Hematopoietic multipotent progenitor cell treated with erythropoietin and hydrocortisone succinate and interleukin-3 and kit ligand, for 15 days (in vitro differentiated cells): ENCODE measurements at regions not wholly inside any gene's neighbourhood (a gene's known extent, or its start where the extent isn't known, plus 50 kb on each side); places are given as distances from the start of the nearest gene placed in this dataset.
"Not testable (repeated sequence)": the region's sequence is repeated elsewhere in the genome, so short reads cannot be mapped to it uniquely, and the experiment has no call there.

Source experiments
- DNase-seq: peaks from one replicate; pipeline ENCODE4 v3.0.0-alpha.2; 2015; ENCODE audit warnings: low spot score

DNA sequence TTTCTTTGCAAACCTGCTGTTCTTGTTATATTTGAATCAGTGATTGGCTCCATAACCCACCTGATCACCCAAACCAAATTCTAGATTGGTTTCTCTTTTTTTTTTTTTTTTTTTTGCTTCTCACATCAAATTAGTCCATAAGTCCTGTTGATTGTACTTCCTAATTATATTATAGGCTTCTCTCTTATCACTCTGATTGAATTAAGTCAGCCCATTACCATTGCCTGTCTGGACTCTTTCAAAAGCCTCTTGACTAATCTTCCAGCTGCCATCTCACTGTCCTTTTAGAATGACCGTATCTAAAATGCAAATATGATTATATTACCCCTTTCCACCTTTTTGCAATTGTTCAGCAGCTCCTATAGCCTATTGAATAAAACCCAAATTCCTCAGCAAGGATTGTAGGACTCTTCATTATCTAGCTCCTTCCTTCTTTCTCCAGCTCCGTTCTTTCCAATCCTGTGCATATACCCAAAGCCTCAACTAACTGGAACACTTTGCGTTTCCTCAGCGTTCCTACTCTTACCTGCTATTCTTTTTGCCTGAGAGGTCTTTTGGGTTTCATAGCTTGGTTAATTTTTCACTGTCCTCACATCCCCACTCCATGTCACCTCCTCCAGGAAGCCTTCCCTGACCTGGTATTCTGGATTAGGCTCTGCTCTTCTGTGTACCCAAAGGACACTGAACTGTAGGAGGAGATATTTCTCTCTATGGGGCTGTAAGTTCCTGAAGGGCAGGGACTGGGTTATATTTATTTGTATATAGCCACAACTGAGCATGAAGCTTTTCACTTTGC, 423.3 kb downstream of the TMEM135 start:
- no peak for DNase-seq

DNA sequence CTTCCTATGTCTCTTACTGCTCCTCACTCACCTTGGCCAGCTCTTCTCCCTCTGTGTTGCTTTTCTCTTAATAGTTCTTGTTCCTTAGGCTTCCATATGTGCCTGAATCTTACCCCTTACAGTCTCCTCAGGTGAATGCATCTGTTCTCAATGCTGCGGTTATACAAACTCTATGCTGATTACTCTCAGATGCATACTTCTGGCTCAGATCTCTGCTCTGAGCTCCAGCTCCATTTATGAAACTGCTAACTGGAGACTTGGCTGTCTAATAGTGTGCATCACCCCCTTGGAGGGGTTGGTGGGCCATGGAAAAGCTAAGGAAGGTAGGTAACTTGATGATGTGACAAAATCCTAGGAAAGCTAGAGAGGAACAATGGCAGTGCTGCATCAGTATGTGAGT, 422.5 kb downstream of the TMEM135 start:
- DNase-seq: no peak

DNA sequence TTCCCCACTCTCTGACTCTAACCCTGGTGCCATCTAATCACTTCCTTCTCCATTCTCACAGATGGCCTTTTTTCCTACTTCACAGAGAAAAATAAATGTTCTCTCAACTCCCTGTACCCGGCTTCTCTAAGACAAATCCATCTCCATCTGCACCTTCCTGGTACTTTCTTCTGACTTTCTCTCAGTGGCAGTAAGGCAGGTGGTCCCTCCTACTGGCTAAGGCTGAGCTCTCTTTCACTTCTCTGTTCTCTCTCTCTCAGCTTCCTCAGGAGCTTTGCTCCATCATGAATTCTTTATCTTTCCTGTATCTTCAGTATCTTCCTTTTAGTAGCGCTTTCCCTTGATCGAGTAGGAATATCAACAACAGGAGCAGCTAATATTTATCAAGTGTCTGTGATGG, 421.6 kb downstream of the TMEM135 start:
- no peak for DNase-seq

DNA sequence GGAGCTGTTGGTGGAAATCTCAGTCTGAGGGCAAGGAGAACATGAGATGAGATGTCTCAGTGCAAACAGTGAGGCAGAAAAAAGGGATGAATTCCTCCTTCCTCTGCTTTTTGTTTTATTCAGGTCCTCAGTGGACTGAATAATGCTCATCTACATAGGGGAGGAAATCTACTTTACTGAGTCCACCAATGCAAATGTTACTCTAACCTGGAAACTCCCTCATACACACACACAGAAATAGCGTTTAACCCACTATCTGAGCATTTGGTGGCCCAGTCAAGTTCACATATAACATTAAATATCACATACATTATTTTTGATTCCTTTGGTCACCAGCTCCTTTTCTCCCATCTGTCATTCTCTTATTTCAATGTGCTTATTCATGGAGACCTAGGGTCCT, 418.8 kb downstream of the TMEM135 start:
- DNase-seq: no peak

DNA sequence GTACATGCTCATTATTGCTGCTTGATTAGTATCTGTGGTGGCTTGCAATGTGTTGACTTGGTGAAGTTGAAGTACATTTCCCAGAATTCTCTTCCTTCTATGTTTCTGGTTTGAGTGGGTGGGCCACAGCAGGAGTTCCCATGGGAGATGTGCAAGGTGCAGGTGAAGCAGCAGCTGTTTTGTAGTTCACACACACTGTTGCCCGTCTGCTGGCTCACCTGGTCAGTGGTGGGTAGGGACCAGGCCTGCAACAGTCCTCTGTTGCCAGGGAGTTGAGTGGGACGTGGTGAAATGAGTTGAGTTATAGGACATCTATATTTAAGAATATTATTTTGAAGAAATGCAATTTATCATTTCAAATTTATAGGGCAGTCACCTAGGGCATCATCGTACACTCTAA, 417.4 kb downstream of the TMEM135 start:
- no peak for DNase-seq

DNA sequence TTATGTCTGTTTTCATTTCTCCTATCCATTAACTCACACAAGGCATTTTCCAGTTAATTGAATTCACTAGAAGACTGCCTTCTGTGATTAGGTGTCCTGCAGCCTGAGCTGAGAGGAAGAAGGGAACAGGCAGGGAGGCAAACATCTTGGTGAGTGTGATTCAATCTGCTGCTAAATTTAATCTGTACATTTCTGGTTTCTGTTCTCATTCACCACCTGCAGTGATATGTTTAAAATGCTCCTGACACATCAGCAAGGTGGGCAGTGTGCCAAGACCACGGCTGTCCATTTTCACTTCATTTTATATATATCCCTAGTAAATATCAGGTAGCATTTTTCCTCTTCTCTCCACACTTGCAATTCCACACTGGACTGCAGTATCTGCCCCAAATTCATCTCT, 416.5 kb downstream of the TMEM135 start:
- no peak for DNase-seq

GRCh38 chr11:87453531-87454089, 415.9 kb downstream of the TMEM135 start:
- DNase-seq: no peak

DNA sequence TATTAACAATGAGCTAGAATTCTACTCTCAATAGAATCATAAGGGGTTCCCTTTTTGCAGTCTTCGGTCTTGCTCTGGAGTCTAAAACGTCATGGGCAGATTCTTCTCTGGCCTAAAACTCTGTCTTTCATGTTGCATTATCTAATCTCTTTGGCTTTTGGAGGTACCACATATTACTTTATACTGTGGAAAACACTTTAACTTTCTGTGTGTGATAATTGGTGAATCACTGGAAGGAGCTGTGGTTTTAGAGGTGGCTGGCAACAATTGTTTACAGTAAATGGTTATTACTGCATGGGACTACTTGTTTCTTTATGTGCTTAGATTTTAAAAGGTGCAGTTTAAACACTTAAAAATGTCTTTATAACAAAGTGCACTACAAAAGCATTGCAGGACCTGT, 414.3 kb downstream of the TMEM135 start:
- not testable (repeated sequence) for DNase-seq

GRCh38 chr11:87451395-87451794, 413.7 kb downstream of the TMEM135 start:
- DNase-seq: no peak

DNA sequence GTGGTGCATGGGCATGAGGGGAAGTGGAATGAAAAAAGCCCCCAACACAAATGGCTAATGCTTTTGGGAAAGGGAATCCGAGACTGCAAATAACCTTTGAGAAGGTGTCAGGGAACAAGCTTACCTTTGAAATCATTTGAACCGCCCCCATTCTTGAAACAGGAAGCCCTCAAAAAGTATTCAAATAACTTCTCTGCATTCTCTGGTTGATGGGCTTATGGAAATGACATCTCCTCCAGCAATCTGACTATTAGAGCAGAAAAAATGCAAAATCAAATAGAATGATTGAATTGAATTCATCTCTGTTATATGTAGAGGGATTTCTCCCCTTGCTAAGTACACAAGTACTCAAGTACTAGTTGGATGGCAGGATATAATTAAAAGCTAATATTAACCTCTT, 409.9 kb downstream of the TMEM135 start:
- DNase-seq: no peak

- no peak for DNase-seq
These were observed 407.3 kb downstream of the TMEM135 start for GRCh38 chr11:87444993-87445392.

- no peak for DNase-seq
These were observed 406.0 kb downstream of the TMEM135 start for GRCh38 chr11:87443707-87444106.

- DNase-seq: no peak
These were observed 402.5 kb downstream of the TMEM135 start for GRCh38 chr11:87440076-87440770.

GRCh38 chr11:87438416-87438815, 400.7 kb downstream of the TMEM135 start:
- no peak for DNase-seq

GRCh38 chr11:87437844-87438223, 400.1 kb downstream of the TMEM135 start:
- DNase-seq: no peak

GRCh38 chr11:87437133-87437843, 399.6 kb downstream of the TMEM135 start:
- DNase-seq: no peak

GRCh38 chr11:87432022-87432421, 394.3 kb downstream of the TMEM135 start:
- DNase-seq: no peak

DNA sequence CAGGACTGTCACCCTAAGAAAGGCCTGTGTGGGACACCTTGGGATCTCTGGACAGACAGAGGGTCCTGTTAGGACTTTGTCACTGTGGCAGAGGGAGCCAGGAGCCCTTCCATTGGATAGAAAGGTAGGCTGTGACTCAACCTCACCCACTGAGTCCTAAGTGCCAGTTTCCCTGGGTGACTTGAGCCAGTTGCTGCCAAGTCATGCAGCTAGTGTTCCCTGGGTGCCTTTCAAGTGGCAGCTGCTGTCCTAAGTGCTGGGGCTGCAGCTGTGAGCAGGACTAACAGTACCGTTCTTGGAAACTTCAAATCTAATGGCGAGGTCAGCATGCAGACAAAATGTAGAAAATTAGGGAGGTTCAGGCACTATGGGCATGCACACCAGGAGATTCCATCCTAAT, 393.7 kb downstream of the TMEM135 start:
- DNase-seq: no peak

- no peak for DNase-seq
These were observed 393.1 kb downstream of the TMEM135 start for GRCh38 chr11:87430821-87431220.

- no peak for DNase-seq
These were observed 392.3 kb downstream of the TMEM135 start for GRCh38 chr11:87429996-87430395.

DNA sequence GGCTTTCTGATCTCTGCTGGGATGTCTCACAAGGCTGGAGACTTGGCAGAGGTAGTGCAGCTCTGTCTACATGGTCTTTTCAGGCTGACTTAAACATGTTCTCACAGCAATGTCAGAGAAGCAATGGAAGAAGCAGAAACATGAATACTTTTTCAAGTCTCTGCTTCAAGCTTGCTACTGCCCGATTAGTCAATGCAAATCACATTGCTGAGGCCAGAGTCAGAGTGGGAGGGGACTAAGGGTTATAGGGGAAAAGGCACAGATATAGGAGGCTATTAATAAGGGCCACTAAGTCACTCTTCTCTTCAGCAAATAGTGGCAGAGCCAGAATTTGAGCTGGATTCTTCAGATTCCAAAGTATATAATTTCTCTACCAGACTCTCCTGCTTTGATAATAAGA, 390.5 kb downstream of the TMEM135 start:
- DNase-seq: no peak

GRCh38 chr11:87425943-87426342, 388.2 kb downstream of the TMEM135 start:
- no peak for DNase-seq

GRCh38 chr11:87425391-87425790, 387.7 kb downstream of the TMEM135 start:
- DNase-seq: no peak
